Inflammatory macrophage treated with lipopolysaccharide for 4 hours (primary cell): ENCODE measurements at regions not wholly inside any gene's neighbourhood (a gene's known extent, or its start where the extent isn't known, plus 50 kb on each side); places are given as distances from the start of the nearest gene placed in this dataset.

ENCODE experiments used
- DNase-seq: peaks from one replicate; pipeline ENCODE4 v3.0.0-alpha.2; 2020

GRCh38 chr4:24637173-24637572 lies 52.8 kb upstream of the DHX15 start:
- DNase-seq = no peak

GRCh38 chr4:24638396-24638875 lies 54.1 kb upstream of the DHX15 start:
- DNase-seq = no peak

GRCh38 chr4:24639714-24640113 lies 55.4 kb upstream of the DHX15 start:
- no peak for DNase-seq

DNA sequence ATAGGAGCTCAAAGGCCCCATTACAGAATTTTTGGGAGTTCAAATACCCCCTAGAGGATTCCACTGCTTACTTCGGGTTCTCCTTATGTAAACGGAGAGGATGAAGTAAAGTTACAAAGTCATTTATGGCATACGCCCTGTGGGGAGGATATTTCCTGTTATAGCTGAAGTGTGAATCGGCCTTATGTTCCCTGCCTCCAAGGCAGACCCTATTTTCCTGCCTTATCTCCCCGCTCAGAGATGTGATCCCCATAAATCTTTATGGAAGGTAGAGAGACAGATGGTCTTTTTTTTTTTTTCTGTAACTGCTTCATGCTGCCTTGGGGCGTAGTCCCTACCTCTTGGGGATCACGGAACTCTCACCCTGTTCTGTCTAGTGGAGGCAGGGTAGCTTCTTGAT lies 56.0 kb upstream of the DHX15 start:
- DNase-seq = no peak

GRCh38 chr4:24642981-24643547 lies 58.7 kb upstream of the DHX15 start:
- no peak for DNase-seq

DNA sequence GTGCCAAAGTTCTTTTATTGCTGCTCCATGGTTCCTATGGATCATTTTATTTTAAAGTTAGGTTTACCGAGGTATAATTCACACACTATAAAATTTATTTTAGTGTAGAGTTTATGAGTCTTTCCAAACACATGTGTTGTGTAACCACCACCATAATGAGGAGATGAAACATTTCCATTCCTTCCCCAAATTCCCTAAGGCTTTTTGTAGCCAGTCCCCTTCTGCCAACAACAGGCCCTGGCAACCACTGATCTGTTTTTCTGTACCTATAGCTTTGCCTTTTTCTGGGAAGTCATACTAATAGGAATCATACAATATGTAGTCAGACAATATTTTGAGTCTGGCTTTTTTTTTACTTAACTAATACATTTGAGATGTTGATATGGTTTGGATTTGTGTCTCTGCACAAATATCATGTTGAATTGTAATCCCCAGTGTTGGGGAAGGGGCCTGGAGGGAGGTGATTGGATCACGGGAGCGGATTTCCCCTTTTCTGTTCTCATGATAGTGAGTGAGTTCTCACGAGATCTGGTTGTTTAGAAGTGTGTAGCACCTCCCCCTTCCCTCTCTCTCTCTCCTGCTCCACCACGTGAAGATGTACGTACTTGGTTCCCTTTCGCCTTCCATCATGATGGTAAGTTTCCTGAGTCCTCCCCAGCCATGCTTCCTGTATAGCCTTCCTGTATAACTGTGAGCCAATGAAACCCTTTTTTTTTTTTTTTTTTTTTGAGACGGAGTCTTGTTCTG lies 59.6 kb upstream of the DHX15 start:
- DNase-seq = no peak

- no peak for DNase-seq
Measured at GRCh38 chr4:24644983-24645764, 60.8 kb upstream of the DHX15 start.

- DNase-seq = no peak
Measured at GRCh38 chr4:24645765-24646550, 61.6 kb upstream of the DHX15 start.

DNA sequence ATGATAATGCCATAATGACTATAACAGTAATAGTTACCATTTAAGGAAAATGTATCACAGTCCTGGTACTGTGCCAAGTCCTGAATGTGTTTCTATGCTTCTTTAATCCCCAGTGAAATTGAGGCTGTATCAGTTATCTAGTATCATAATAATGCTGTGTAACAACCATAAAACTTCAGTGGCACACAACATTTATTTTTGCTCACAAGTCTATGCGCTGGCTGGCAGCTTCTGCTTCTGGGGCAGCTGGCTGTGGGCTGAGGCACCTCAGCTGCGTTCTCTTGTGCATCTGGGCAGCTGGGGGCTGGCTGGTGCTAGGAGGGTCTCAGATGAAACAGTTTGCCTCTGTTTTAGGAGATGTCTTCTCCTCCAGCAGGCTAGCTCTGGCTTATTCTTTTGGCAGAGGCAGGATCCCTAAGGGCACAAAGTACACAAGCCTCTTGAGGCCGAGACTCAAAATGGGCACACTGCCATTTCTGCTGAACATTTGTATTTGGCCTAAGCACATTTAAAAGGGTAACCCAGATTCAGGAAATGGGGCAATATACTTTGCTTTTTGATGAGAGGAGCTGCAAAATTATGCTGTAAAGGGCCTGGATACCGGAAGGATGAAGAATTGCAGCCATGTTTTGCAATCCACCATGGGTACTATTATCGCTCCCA lies 62.6 kb upstream of the DHX15 start:
- DNase-seq = no peak

DNA sequence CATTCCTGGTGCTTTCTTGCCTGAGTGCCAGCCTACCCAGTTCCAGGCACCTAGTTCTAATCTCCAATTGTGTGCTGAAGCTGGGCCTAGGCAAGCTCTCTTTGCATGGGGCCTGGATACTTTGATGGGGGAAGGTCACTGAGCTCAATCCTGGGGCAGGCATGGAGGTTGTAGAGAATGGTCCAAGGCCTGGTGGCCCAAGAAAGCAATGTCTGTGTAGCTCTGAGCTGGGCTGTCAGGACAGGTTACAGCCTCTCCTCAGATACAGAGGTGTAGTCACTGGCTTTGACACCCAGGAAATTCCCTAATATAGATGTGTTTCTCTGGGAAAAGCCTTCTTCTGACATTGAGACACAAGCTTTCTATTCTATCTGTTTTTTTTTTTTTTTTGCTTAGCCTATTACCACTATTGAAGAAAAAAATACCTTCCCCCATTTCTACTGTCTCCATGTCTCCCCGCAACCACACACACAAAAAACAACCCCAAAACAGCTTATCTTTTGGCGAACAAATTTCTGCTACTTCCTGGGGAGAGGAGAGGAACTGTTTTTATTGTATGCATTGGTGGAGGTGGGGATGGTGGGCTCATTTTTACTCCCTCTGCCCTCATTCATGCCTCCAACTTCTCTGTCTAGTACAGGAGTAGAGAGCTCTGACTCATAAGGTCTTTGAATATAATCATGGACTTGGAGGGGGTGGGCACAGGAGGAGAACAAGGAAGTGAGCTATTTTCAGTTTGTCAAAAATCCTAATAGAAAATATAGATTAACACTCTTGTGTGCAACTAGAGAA lies 66.7 kb upstream of the DHX15 start:
- DNase-seq = peak; percentile 34

DNA sequence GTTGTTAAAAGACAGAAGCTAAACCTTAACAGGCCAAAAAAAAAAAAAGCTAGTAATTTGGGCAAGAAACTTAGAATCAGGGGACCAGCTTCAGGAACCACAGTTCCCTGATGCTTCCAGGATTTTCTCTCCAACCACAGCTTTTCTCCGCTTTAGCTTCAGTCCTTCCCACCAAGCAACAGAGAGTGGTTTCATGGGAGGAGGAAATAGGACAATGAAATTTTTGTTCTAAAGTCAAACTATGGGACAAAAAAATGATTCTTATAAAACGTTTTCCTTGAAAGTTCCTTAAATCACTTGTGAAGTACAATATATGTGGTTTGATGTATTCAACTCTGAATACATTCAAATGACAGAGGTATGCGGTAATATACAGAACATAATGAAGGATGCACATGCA lies 71.0 kb upstream of the DHX15 start:
- DNase-seq = no peak

- DNase-seq = no peak
Measured at GRCh38 chr4:24655971-24656370, 71.6 kb upstream of the DHX15 start.

- no peak for DNase-seq
Measured at GRCh38 chr4:24656906-24657305, 72.6 kb upstream of the DHX15 start.

GRCh38 chr4:24657768-24658617 lies 73.6 kb upstream of the DHX15 start:
- DNase-seq = peak; percentile 51

GRCh38 chr4:24659241-24659961 lies 75.0 kb upstream of the DHX15 start:
- DNase-seq = no peak

DNA sequence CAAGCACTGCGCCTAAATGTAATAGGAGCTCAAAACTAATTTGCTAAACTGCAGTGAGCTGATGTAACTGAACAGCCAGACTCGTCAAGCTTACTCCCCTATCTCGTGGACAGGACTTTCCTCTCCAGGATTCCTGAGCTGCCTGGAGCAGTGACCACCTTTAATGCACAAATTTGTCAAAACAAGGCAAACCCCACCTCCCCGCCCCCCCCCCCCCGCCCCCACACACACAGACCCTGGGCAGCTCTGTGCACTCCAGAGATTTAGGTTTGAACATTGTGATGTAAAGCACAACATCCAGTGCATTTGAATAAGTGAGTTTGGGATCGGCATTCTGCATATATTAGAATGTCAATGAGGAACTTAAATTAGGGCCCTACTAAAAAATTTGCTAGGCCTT lies 77.7 kb upstream of the DHX15 start:
- DNase-seq = no peak

GRCh38 chr4:24662542-24662941 lies 78.2 kb upstream of the DHX15 start:
- DNase-seq = no peak

DNA sequence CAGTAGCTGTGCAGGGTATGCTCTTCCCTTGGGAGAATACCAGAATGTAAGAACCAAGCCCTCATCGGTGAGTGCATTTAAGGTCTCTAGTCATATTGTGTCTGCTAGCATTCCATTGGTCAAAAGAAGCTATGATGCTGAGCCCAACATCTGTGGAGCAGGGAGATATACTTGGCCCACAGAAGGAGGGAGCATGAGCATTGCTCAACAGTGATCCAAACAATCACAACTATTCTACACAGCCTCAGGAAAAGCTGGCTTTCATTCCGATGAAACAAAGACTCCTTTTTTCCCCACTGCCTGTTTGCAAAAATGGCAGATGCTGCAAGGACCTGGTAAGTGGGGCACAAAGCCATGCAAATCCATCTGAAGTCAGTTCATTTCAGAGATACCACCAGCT lies 80.6 kb upstream of the DHX15 start:
- no peak for DNase-seq

GRCh38 chr4:24666316-24666715 lies 82.0 kb upstream of the DHX15 start:
- no peak for DNase-seq
